ENCODE measurements at regions not wholly inside any gene's neighbourhood (a gene's known extent, or its start where the extent isn't known, plus 50 kb on each side); places are given as distances from the start of the nearest gene placed in this dataset.
"Not testable (repeated sequence)": the region's sequence is repeated elsewhere in the genome, so short reads cannot be mapped to it uniquely, and the experiment has no call there.

- ATAC-seq (no peak), DNase-seq (no peak)
- no peak for TF ChIP-seq CTCF (IDR thresholded peaks at IDR 0.05)
- Histone ChIP-seq H3K9me3 (no peaks in the 10 kb centered on the region), H3K4me3 (no peak overlapping the region), H3K36me3 (no peaks in the 10 kb centered on the region), H3K27me3 (no peaks in the 10 kb centered on the region), H3K4me1 (no peaks in the 10 kb centered on the region), H3K27ac (no peak overlapping the region)
- intact Hi-C loops (cut with DNase I): no loop called here
Observed at GRCh38 chr9:1929134-1929533, 86.0 kb upstream of the SMARCA2 start.

- no peak for TF ChIP-seq CTCF (IDR thresholded peaks at IDR 0.05)
- ATAC-seq: no peak
- Histone ChIP-seq H3K27ac (no peak overlapping the region), H3K4me3 (no peak overlapping the region), H3K27me3 (no peaks in the 10 kb centered on the region), H3K9me3 (no peaks in the 10 kb centered on the region), H3K4me1 (no peaks in the 10 kb centered on the region), H3K36me3 (no peaks in the 10 kb centered on the region)
- no peak for DNase-seq
- intact Hi-C loops (cut with DNase I): no loop called here
Observed at GRCh38 chr9:1929722-1930244, 85.4 kb upstream of the SMARCA2 start.

- H3K9me3 ChIP-seq; H3K4me3 ChIP-seq; H3K27me3 ChIP-seq; H3K36me3 ChIP-seq; intact Hi-C loops (cut with DNase I); H3K27ac ChIP-seq; ATAC-seq; DNase-seq; H3K4me1 ChIP-seq: not testable (repeated sequence)
Observed at GRCh38 chr9:1930245-1930736, 84.9 kb upstream of the SMARCA2 start.

- H3K27me3 ChIP-seq: no peaks in the 10 kb centered on the region
- H3K4me3 ChIP-seq: no peak overlapping the region
- H3K9me3 ChIP-seq: no peaks in the 10 kb centered on the region
- no peak for ATAC-seq
- intact Hi-C loops (cut with DNase I): no loop called here
- no peak for DNase-seq
- TF ChIP-seq CTCF (IDR thresholded peaks at IDR 0.05): no peak
- no peak overlapping the region for H3K27ac ChIP-seq
- no peaks in the 10 kb centered on the region for H3K36me3 ChIP-seq
- H3K4me1 ChIP-seq: no peaks in the 10 kb centered on the region
Observed at GRCh38 chr9:1938135-1938534, 77.0 kb upstream of the SMARCA2 start.

- H3K4me3 ChIP-seq: no peak overlapping the region
- ATAC-seq (no peak), DNase-seq (no peak)
- intact Hi-C loops (cut with DNase I): no loop called here
- H3K27ac ChIP-seq: no peak overlapping the region
- H3K36me3 ChIP-seq: no peaks in the 10 kb centered on the region
- no peak for TF ChIP-seq CTCF (IDR thresholded peaks at IDR 0.05)
- no peaks in the 10 kb centered on the region for H3K9me3 ChIP-seq
- no peaks in the 10 kb centered on the region for H3K27me3 ChIP-seq
- H3K4me1 ChIP-seq: no peaks in the 10 kb centered on the region
Observed at GRCh38 chr9:1938675-1939170, 76.4 kb upstream of the SMARCA2 start.

GRCh38 chr9:1939466-1939865 lies 75.7 kb upstream of the SMARCA2 start:
- intact Hi-C loops (cut with DNase I): no loop called here
- DNase-seq (no peak), ATAC-seq (no peak)
- no peaks in the 10 kb centered on the region for H3K4me1 ChIP-seq
- H3K4me3 ChIP-seq: no peak overlapping the region
- H3K36me3 ChIP-seq: no peaks in the 10 kb centered on the region
- no peaks in the 10 kb centered on the region for H3K9me3 ChIP-seq
- H3K27ac ChIP-seq: no peak overlapping the region
- TF ChIP-seq CTCF (IDR thresholded peaks at IDR 0.05): no peak
- H3K27me3 ChIP-seq: no peaks in the 10 kb centered on the region

Data from left lung (tissue), 4 donors.